Upper lobe of right lung (tissue), 1 donor: ENCODE measurements at regions not wholly inside any gene's neighbourhood (a gene's known extent, or its start where the extent isn't known, plus 50 kb on each side); places are given as distances from the start of the nearest gene placed in this dataset.
"Not testable (repeated sequence)": the region's sequence is repeated elsewhere in the genome, so short reads cannot be mapped to it uniquely, and the experiment has no call there.

ENCODE experiments used
- ATAC-seq: fragments of 200-7000 bp; cut with Tn5 transposase; one replicate; pipeline ENCODE4 v1.9.1; 2020; ENCODE audit warnings: mild to moderate bottlenecking, moderate library complexity
- DNase-seq: peaks from one replicate; pipeline ENCODE4 v3.0.0-alpha.2; 2020
- H3K27ac ChIP-seq: fragments of 200-600 bp; one replicate; pipeline ENCODE4 v1.8.0; 2022
- H3K27me3 ChIP-seq: fragments of 200-600 bp; one replicate; pipeline ENCODE4 v1.8.0; 2022; ENCODE audit warnings: mild to moderate bottlenecking
- H3K36me3 ChIP-seq: fragments of 200-600 bp; one replicate; pipeline ENCODE4 v1.8.0; 2022
- H3K4me1 ChIP-seq: fragments of 200-600 bp; one replicate; pipeline ENCODE4 v1.8.0; 2022
- H3K4me3 ChIP-seq: fragments of 200-600 bp; one replicate; pipeline ENCODE4 v1.8.0; 2022; ENCODE audit warnings: mild to moderate bottlenecking
- H3K9me3 ChIP-seq: fragments of 200-600 bp; one replicate; pipeline ENCODE4 v1.8.0; 2022
- CTCF ChIP-seq: fragments of 200-600 bp; IDR thresholded peaks from one replicate; pipeline ENCODE4 v1.8.0; 2022; ENCODE audit warnings: antibody characterized with exemption
- intact Hi-C: fragments of 100-400 bp; cut with DNase I; formaldehyde crosslinking; loops from one replicate; pipeline ENCODE4 v1.11.0; 2022
- donor health status: DM: no; HTN: yes; CAD: no; lungs with severe emphysema.

GRCh38 chr7:6991686-6992085, 165.6 kb upstream of the CCZ1B start:
- DNase-seq, intact Hi-C loops, H3K27me3 ChIP-seq: not testable (repeated sequence)

GRCh38 chr7:6992133-6992532, 166.1 kb upstream of the CCZ1B start:
- H3K36me3 ChIP-seq, H3K9me3 ChIP-seq, DNase-seq, H3K27ac ChIP-seq, ATAC-seq, H3K4me1 ChIP-seq, H3K27me3 ChIP-seq, H3K4me3 ChIP-seq, intact Hi-C loops: not testable (repeated sequence)

More at GRCh38 chr7:6991686-6992085, 165.6 kb upstream of the CCZ1B start:
- not testable (repeated sequence) for H3K36me3 ChIP-seq, H3K4me3 ChIP-seq, ATAC-seq, H3K27ac ChIP-seq, H3K9me3 ChIP-seq, H3K4me1 ChIP-seq

DNA sequence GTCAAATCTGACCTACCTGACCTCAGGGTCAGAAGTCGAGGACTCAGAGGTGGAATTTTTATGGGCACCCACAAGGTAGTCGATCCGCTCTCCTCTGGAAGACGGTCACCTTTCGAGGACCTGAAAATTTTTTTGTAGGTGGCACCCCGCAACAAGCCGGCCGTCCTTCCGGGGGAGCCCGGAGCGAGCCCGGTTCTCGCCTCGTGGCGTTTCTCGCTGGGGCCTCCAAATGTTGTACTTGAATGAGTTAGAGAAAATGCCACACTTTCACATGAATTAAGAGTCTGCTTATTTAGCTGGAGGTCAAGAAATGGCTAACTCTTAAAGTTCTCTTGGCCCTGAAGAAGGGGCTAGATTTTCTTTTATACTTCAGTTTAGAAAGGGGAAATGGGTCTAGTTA, 169.0 kb upstream of the CCZ1B start:
- ATAC-seq, DNase-seq, H3K27ac ChIP-seq, intact Hi-C loops, H3K27me3 ChIP-seq, H3K36me3 ChIP-seq, H3K9me3 ChIP-seq, H3K4me1 ChIP-seq, H3K4me3 ChIP-seq: not testable (repeated sequence)

- H3K27ac ChIP-seq, intact Hi-C loops, ATAC-seq, H3K27me3 ChIP-seq, DNase-seq, H3K36me3 ChIP-seq, H3K4me1 ChIP-seq, H3K4me3 ChIP-seq, H3K9me3 ChIP-seq: not testable (repeated sequence)
These were observed 169.6 kb upstream of the CCZ1B start for GRCh38 chr7:6995493-6996289.

GRCh38 chr7:6999067-6999666, 173.1 kb upstream of the CCZ1B start:
- not testable (repeated sequence) for H3K4me1 ChIP-seq, DNase-seq

DNA sequence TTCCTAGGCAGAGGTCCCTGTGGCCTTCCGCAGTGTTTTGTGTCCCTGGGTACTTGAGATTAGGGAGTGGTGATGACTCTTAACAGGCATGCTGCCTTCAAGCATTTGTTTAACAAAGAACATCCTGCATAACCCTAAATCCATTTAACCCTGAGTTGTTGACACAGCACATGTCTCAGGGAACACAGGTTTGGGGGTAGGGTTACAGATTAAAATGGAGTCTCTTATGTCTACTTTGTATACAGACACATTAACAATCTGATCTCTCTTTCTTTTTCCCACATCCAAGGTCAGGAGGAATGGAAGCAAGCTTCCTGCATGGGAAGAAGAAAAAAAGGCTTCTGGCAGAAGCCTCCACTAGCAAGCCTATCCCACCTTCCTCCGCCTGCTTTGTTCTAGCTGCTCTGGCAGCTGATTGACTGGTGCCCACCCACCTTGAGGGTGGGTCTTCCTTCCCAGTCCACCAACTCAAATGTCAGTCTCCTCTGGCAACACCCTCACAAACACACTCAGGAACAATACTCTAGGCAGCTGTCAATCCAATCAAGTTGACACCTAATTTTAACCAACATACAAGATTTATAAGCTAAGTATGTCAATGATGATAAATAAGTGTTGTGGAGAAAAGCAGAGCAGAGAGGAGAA, 176.5 kb upstream of the CCZ1B start:
- H3K4me1 ChIP-seq, result no peaks in the 10 kb centered on the region
- H3K27ac ChIP-seq, result no peak overlapping the region
- TF ChIP-seq CTCF, result no peak
- H3K36me3 ChIP-seq, result no peaks in the 10 kb centered on the region
- intact Hi-C loops, result no loop called here
- no peaks in the 10 kb centered on the region for H3K27me3 ChIP-seq
- DNase-seq, result no peak
- H3K9me3 ChIP-seq, result no peaks in the 10 kb centered on the region
- no peak for ATAC-seq
- no peak overlapping the region for H3K4me3 ChIP-seq

More at GRCh38 chr7:6999067-6999666, 173.1 kb upstream of the CCZ1B start:
- H3K27me3 ChIP-seq, H3K36me3 ChIP-seq, H3K4me3 ChIP-seq, ATAC-seq, H3K27ac ChIP-seq, H3K9me3 ChIP-seq, intact Hi-C loops: not testable (repeated sequence)

- Histone ChIP-seq H3K27me3 (no peaks in the 10 kb centered on the region), H3K27ac (no peak overlapping the region), H3K36me3 (no peaks in the 10 kb centered on the region), H3K9me3 (no peaks in the 10 kb centered on the region), H3K4me3 (no peak overlapping the region), H3K4me1 (no peaks in the 10 kb centered on the region)
- ATAC-seq (no peak), DNase-seq (no peak)
- intact Hi-C loops, result no loop called here
- no peak for TF ChIP-seq CTCF
These were observed 177.0 kb upstream of the C1GALT1 start for GRCh38 chr7:7005303-7005702.

- H3K9me3 ChIP-seq, ATAC-seq, intact Hi-C loops: not testable (repeated sequence)
These were observed 176.4 kb upstream of the C1GALT1 start for GRCh38 chr7:7005949-7006348.

DNA sequence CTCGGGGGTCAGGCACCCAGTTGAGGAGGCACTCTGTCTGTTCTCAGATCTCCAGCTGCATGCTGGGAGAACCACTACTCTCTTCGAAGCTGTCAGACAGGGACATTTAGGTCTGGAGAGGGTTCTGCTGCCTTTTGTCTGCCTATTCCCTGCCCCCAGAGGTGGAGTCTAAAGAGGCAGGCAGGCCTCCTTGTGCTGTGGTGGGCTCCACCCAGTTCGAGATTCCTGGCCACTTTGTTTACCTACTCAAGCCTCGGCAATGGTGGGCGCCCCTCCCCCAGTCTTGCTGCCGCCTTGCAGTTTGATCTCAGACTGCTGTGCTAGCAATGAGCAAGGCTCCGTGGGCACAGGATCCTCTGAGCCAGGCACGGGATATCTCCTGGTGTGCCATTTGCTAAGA, 171.1 kb upstream of the C1GALT1 start:
- H3K27ac ChIP-seq, intact Hi-C loops, H3K4me3 ChIP-seq, ATAC-seq, H3K9me3 ChIP-seq, H3K36me3 ChIP-seq, H3K27me3 ChIP-seq, DNase-seq, H3K4me1 ChIP-seq: not testable (repeated sequence)

More at GRCh38 chr7:7005949-7006348, 176.4 kb upstream of the C1GALT1 start:
- not testable (repeated sequence) for H3K27ac ChIP-seq, H3K27me3 ChIP-seq, DNase-seq, H3K4me1 ChIP-seq, H3K4me3 ChIP-seq, H3K36me3 ChIP-seq

GRCh38 chr7:7011751-7012150, 170.6 kb upstream of the C1GALT1 start:
- DNase-seq, intact Hi-C loops, H3K27ac ChIP-seq, H3K36me3 ChIP-seq, H3K4me3 ChIP-seq, H3K27me3 ChIP-seq, H3K9me3 ChIP-seq, H3K4me1 ChIP-seq, ATAC-seq: not testable (repeated sequence)
